ENCODE measurements at regions not wholly inside any gene's neighbourhood (a gene's known extent, or its start where the extent isn't known, plus 50 kb on each side); places are given as distances from the start of the nearest gene placed in this dataset.

DNA sequence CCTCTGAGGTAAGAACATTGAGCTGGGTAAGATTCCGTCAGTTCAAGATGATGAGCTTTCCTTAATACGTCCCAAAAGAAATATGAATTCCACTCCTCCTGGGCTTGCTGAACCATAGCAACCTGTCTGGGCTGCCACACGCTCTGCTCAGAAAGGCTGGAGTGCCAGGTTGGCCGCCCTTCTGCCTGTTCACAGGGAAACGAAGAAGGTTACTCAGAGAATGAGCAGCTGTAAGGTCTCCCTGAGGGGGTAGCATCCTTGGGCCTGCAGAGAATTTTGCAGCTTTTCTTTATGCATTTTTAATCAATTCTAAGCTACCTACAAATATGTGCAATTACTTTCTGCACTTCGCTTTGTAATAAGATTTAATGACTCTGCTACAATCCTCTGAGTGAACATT is 130.7 kb upstream of the BACE2 start:
- Mint-ChIP-seq H3K27ac (no peak overlapping the region), H3K27me3 (peaks cover 6 to 8% of the 10 kb centered on the region in 2 donors), H3K4me1 (ENCODE audit: low read depth in 2 of 2) (no peaks in the 10 kb centered on the region), H3K4me3 (no peak overlapping the region), H3K9me3 (no peaks in the 10 kb centered on the region), H3K36me3 (no peaks in the 10 kb centered on the region)
- DNase-seq (ENCODE audit: low spot score) (no peak), ATAC-seq (no peak)

DNA sequence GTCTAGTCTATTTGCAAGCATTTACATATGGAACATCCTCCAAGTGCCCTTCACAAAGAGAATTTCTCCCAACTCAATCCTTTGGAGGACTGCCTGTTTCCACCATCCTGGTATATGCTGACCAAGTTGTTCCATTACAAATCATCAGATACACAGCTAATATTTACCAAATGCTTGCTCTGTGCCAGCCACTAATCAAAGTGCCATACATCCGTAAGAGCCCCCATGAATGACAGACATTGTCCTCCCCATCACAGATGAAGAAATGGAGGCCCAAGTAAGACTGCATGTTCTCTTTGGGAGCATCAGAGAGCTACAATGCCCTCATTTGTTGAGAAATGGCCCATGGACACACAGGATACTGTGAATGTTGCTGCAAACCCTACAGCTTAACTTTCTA is 130.0 kb upstream of the BACE2 start:
- Mint-ChIP-seq H3K9me3 (no peaks in the 10 kb centered on the region), H3K4me3 (no peak overlapping the region), H3K36me3 (no peaks in the 10 kb centered on the region), H3K4me1 (ENCODE audit: low read depth in 2 of 2) (no peaks in the 10 kb centered on the region), H3K27me3 (peaks cover 4% of the 10 kb centered on the region in 2 donors), H3K27ac (no peak overlapping the region)
- ATAC-seq = no peak
- DNase-seq (ENCODE audit: low spot score) = no peak

DNA sequence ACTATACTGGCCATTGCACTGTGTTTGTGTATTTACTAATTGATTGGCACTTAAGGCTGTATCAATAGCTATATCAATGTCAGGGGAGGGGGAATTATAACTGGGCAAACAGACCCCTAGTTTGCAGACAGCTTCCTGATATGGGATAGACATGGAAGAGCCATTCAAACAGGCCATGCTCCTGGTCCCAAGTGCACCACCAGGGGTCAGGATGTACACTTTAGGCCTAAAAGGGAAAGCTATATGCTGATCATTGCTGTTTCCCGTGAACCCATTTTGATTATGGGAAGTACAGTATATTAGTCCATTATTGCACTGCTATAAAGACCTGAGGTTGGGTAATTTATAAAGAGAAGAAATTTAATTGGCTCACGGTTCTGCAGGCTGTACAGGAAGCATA is 124.9 kb upstream of the BACE2 start:
- no peaks in the 10 kb centered on the region for H3K4me1 Mint-ChIP-seq (ENCODE audit: low read depth in 2 of 2)
- ATAC-seq = no peak

DNA sequence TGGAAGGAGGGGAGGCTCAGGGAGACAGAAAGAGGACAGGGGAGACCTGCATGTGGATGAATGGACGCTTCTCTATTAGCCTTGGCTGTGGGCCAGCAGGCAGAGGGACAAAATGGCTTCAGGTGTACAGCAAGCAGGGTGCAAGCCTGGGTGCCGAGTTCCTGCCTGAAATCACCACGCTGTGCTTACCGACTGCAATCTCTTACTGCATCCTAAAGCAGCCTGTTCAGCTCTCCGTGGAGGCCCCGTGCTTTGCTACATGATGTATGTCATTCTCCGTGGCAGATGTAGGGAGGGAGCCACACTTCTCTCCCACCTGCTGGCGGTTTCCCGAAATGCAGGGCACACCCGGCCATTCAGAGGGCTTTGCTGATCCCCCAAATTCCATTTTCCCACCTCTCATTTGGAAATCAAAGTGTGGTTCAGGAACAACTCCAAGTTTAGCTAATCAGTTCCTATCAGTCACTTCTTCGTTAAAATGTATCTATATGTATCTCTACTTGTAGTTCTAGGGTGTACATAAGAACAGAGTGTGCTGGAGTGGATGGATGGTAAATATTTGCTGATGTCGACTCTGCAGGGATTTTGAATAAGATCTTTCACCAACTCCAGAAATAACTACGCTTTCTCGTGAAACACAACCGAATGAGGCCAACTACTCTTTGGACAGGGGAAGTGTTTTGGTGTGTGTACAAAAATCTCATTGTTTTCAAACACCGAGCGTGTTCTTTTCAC is 122.3 kb upstream of the BACE2 start:
- H3K4me3 Mint-ChIP-seq = no peak overlapping the region
- no peak overlapping the region for H3K27ac Mint-ChIP-seq
- no peaks in the 10 kb centered on the region for H3K4me1 Mint-ChIP-seq (ENCODE audit: low read depth in 2 of 2)
- no peak for DNase-seq (ENCODE audit: low spot score)
- H3K27me3 Mint-ChIP-seq = peaks cover 10 to 23% of the 10 kb centered on the region in 2 donors
- H3K9me3 Mint-ChIP-seq = no peaks in the 10 kb centered on the region
- no peaks in the 10 kb centered on the region for H3K36me3 Mint-ChIP-seq
- ATAC-seq = no peak

More for the DNA sequence above, 124.9 kb upstream of the BACE2 start:
- Mint-ChIP-seq H3K9me3 (no peaks in the 10 kb centered on the region), H3K27ac (no peak overlapping the region), H3K36me3 (no peaks in the 10 kb centered on the region), H3K4me3 (no peak overlapping the region), H3K27me3 (peaks cover 10 to 15% of the 10 kb centered on the region in 2 donors)
- DNase-seq (ENCODE audit: low spot score) = no peak

DNA sequence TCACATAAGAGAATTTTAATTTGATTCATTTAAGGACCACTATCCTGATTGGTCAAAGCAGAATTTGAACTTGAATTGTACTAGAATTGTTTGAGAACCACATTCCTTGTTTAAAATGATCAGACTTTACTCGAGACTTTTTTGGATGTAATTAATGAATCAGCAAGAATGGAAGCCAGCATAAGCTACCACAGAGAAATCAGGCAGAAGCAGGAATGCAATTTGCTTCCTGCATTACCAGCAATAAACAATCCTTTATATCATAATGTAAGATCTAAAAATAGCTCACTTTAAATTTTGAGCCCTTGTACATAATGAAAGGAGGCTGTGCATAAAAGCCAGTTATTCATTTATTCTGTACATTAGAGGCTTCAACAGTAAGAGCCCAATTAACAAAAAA is 119.8 kb upstream of the BACE2 start:
- H3K4me3 Mint-ChIP-seq = no peak overlapping the region
- H3K4me1 Mint-ChIP-seq (ENCODE audit: low read depth in 2 of 2) = no peaks in the 10 kb centered on the region
- H3K36me3 Mint-ChIP-seq = no peaks in the 10 kb centered on the region
- no peaks in the 10 kb centered on the region for H3K9me3 Mint-ChIP-seq
- no peak for DNase-seq (ENCODE audit: low spot score)
- no peak for ATAC-seq
- H3K27me3 Mint-ChIP-seq = peaks cover 8 to 27% of the 10 kb centered on the region in 2 donors
- H3K27ac Mint-ChIP-seq = no peak overlapping the region

DNA sequence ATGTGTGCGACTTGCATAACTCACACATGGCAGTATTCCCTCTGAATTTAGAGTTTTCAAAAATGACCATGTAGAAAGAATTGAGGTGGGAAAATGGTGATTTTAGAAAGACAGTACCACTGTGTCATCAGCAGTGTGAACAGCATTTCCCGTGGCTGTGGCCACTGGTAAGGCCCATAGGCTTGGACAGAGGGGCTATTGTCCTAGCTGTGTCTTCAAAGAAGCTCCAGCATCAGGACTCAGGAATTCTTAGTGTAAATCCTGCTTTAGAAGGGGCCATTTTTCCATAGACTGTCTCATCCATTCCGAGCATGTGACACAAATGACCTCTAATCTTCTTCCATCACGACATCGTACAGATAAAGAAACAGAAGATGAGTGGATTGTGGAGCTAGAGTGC is 119.3 kb upstream of the BACE2 start:
- no peak overlapping the region for H3K4me3 Mint-ChIP-seq
- ATAC-seq = no peak
- no peaks in the 10 kb centered on the region for H3K36me3 Mint-ChIP-seq
- DNase-seq (ENCODE audit: low spot score) = no peak
- H3K27ac Mint-ChIP-seq = no peak overlapping the region
- H3K27me3 Mint-ChIP-seq = peaks cover 8 to 27% of the 10 kb centered on the region in 2 donors
- no peaks in the 10 kb centered on the region for H3K9me3 Mint-ChIP-seq
- H3K4me1 Mint-ChIP-seq (ENCODE audit: low read depth in 2 of 2) = no peaks in the 10 kb centered on the region

DNA sequence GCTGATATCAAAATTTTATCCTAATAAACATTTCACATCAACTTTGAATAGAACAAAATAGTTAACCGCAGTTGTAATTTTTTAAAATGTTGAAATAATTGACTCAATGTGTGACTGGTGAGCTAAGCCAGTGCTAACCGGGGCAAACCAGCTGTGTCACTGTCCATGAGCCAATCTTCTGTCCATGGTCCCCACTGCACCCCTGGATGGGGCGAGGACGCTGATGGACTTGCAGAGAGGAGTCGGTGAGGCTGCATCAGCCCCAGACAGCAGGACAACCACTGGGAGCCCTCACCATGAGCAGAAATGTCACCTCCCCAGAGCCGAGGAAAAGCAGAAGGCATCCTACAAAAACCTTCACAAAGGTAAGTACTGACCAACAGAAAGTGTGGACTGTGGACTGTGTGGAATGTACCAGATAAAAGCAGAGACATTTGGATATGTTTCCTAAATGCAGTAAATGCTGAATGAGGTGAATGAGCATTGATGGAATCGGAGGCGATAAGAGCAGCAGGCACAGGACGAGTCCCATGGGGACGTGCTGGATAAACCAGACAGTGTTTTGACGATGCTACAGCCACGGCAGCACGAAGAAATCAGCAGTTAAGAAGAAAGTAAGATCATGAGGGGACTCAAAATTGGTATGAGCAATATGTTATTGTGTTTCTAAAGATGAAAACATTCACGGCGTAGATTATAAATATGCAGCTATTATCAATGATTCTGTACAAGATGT is 115.0 kb upstream of the BACE2 start:
- ATAC-seq = no peak
- DNase-seq (ENCODE audit: low spot score) = no peak
- no peaks in the 10 kb centered on the region for H3K4me1 Mint-ChIP-seq (ENCODE audit: low read depth in 2 of 2)
- H3K36me3 Mint-ChIP-seq = no peaks in the 10 kb centered on the region
- peaks cover 0 to 13% of the 10 kb centered on the region in 2 donors for H3K27me3 Mint-ChIP-seq
- no peaks in the 10 kb centered on the region for H3K9me3 Mint-ChIP-seq
- no peak overlapping the region for H3K27ac Mint-ChIP-seq
- H3K4me3 Mint-ChIP-seq = no peak overlapping the region

DNA sequence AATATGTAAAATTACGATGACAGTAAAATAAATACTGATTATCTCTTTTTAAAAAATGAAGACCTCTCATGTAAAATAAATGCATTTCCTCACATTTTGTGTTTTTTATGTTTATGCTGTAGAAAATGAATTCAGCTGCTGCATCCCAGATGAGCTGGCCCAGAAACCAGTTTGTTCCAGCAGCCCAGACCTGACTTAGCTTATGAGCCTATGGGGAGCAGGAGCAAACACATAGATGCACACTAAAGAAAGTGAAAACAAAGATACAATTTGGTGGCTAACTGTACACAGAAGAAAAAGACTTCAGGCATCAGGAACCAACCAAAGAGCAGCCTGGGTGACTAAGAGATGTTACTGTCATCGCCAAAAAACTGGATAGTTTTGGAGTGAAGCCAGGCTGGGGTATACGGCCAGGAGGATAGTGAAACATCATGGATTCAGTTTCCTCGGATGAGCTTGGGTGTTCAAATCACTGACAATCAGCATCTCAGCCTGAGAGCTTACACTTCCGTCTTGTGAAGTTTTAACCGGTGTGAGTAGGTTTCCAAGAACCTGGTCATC is 113.9 kb upstream of the BACE2 start:
- no peak overlapping the region for H3K27ac Mint-ChIP-seq
- H3K4me3 Mint-ChIP-seq = no peak overlapping the region
- no peaks in the 10 kb centered on the region for H3K4me1 Mint-ChIP-seq (ENCODE audit: low read depth in 2 of 2)
- no peak for DNase-seq (ENCODE audit: low spot score)
- H3K36me3 Mint-ChIP-seq = no peaks in the 10 kb centered on the region
- ATAC-seq = no peak
- peaks cover 0 to 13% of the 10 kb centered on the region in 2 donors for H3K27me3 Mint-ChIP-seq
- no peaks in the 10 kb centered on the region for H3K9me3 Mint-ChIP-seq

DNA sequence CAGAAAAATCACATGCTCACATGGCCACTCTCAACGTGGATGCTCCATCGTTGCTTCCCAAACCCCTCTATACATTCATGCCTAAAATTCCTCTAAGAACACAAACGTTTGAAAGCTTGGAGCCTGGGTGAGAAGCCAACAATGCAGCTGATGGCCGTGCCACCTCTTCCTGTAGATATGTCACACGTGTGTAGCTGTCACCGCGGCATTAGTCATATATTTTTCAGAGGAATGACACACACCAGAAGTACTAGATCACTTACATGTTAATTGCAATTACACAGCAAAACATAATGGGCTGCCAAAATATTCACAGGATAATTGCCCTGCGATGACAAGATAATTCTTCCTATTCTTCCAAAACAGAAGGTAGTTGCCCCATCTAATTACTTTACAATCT is 112.7 kb upstream of the BACE2 start:
- Mint-ChIP-seq H3K4me1 (ENCODE audit: low read depth in 2 of 2) (no peaks in the 10 kb centered on the region), H3K36me3 (no peaks in the 10 kb centered on the region), H3K4me3 (no peak overlapping the region), H3K27me3 (peaks cover 5 to 15% of the 10 kb centered on the region in 2 donors), H3K27ac (no peak overlapping the region), H3K9me3 (no peaks in the 10 kb centered on the region)
- DNase-seq (ENCODE audit: low spot score) (no peak), ATAC-seq (no peak)

DNA sequence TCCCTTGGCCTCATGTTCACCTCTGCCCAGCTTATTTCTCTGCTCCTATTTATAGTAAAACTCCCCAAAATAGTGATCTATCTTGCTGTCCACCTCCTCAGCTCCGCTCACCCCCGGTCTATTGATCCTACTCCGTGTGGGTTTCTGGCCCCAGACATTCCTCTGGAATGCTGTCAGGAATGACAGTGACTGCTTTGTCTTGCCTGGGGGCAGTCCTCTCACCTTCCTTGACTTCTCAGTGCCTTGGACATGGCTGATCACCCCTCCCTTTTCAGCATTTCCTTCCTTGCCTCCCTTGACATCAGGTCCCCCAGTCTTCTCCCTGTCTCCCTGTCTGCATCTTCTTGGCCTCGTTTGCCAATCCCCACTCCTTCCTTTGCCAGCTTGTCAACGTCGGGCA is 108.1 kb upstream of the BACE2 start:
- Mint-ChIP-seq H3K27me3 (peaks cover 6 to 18% of the 10 kb centered on the region in 2 donors), H3K9me3 (no peaks in the 10 kb centered on the region), H3K36me3 (no peaks in the 10 kb centered on the region), H3K27ac (no peak overlapping the region), H3K4me3 (no peak overlapping the region), H3K4me1 (ENCODE audit: low read depth in 2 of 2) (no peaks in the 10 kb centered on the region)
- ATAC-seq (no peak), DNase-seq (ENCODE audit: low spot score) (no peak)

DNA sequence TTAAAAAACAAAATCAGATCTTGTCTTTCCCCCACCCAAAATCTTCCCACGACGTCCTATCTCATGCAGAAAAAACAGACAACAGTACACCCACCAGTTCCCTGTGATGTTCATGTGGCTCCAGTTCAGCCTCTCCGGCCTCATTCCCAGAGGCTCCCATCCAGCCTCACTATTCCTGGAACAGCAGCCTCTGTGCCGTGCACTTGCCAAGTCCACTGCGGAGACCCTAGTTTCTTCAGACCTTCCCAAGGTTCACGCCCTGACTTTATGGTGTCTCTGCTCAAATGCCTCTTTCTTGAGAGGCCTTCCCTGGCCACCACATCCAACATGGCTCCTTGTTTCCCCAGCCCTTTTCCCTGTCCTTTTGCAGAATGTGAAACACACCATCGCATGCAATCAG is 106.3 kb upstream of the BACE2 start:
- Mint-ChIP-seq H3K27ac (no peak overlapping the region), H3K4me1 (ENCODE audit: low read depth in 2 of 2) (no peaks in the 10 kb centered on the region), H3K27me3 (peaks cover 11 to 25% of the 10 kb centered on the region in 2 donors), H3K4me3 (no peak overlapping the region), H3K9me3 (no peaks in the 10 kb centered on the region), H3K36me3 (no peaks in the 10 kb centered on the region)
- DNase-seq (ENCODE audit: low spot score) (no peak), ATAC-seq (no peak)

DNA sequence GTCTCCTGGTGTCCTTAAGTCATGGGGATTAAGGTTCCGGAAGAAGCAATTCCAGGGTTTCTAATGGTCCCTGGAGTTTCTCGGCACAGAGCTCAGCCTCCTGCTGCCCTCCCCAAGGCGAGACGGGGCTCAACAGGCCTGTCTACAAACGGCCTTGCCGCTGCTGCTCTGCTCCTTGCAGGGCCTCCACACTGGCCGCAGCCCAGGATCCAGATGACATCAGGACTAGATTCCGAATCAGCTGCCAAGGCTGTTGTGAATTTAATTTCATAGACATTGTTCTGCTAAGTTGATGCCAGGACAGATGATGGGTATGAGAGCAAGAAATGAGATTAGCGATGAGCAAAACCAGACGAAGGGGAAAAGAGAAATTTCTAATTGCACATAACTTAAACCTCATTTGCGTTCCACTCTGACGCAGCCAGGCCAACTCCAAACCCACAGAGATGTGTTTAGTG is 103.6 kb upstream of the BACE2 start:
- H3K27ac Mint-ChIP-seq = no peak overlapping the region
- H3K36me3 Mint-ChIP-seq = no peaks in the 10 kb centered on the region
- peaks cover 7 to 8% of the 10 kb centered on the region in 2 donors for H3K4me1 Mint-ChIP-seq (ENCODE audit: low read depth in 2 of 2)
- H3K4me3 Mint-ChIP-seq = no peak overlapping the region
- no peak for ATAC-seq
- peaks cover 27 to 46% of the 10 kb centered on the region in 2 donors for H3K27me3 Mint-ChIP-seq
- H3K9me3 Mint-ChIP-seq = no peaks in the 10 kb centered on the region
- DNase-seq (ENCODE audit: low spot score) = no peak

DNA sequence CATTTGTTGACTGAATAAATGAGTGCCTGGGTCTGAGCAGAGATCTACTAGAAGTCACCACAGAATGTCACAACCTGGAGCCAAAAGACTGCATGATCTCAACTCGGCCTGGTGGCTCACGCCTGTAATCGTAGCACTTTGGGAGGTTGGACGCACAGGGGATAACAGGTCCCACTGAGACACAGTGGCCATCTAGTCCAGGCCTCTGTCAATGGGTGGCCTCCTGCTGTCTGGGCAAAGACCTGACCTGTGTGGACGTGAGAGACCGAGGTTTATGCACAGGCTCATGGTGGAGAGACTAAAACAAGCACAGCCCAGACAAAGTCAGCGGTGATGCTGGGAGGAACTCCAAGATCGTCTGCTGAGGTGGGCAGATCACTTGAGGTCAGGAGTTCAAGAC is 103.0 kb upstream of the BACE2 start:
- H3K27ac Mint-ChIP-seq = no peak overlapping the region
- H3K9me3 Mint-ChIP-seq = no peaks in the 10 kb centered on the region
- no peak for ATAC-seq
- H3K4me3 Mint-ChIP-seq = no peak overlapping the region
- H3K27me3 Mint-ChIP-seq = peaks cover 24 to 40% of the 10 kb centered on the region in 2 donors
- DNase-seq (ENCODE audit: low spot score) = no peak
- peaks cover 7 to 8% of the 10 kb centered on the region in 2 donors for H3K4me1 Mint-ChIP-seq (ENCODE audit: low read depth in 2 of 2)
- H3K36me3 Mint-ChIP-seq = no peaks in the 10 kb centered on the region

DNA sequence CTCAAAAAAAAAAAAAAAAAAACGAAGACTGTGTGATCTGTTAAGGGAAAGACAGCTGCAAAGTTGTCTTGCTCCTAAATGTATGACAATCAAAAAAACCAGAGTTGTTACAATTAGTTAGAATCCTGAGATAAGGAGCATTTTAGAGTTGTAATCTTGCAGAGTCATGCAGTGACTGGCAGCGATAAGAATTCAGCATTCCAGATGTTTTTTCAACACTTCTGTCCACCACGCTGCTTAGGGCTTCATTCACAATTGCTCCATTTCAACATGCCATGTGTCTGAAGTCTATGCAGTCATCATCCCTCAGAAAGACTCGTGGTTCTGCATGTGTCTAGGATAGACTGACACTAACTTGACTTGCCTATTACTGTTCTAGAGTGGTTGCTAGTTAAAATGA is 102.4 kb upstream of the BACE2 start:
- no peak for DNase-seq (ENCODE audit: low spot score)
- H3K27ac Mint-ChIP-seq = no peak overlapping the region
- peaks cover 22 to 35% of the 10 kb centered on the region in 2 donors for H3K27me3 Mint-ChIP-seq
- no peaks in the 10 kb centered on the region for H3K36me3 Mint-ChIP-seq
- H3K9me3 Mint-ChIP-seq = no peaks in the 10 kb centered on the region
- no peak for ATAC-seq
- H3K4me1 Mint-ChIP-seq (ENCODE audit: low read depth in 2 of 2) = peaks cover 7 to 8% of the 10 kb centered on the region in 2 donors
- H3K4me3 Mint-ChIP-seq = no peak overlapping the region
